ENCODE measurements at regions not wholly inside any gene's neighbourhood (a gene's known extent, or its start where the extent isn't known, plus 50 kb on each side); places are given as distances from the start of the nearest gene placed in this dataset.

GRCh38 chr17:22273308-22273707, 581.0 kb downstream of the KCNJ18 start:
- no peaks in the 10 kb centered on the region for H3K9me2 ChIP-seq (ENCODE audit: insufficient read depth)
- no peak overlapping the region for H3K4me2 ChIP-seq
- H3K9me3 ChIP-seq (ENCODE audit: insufficient read depth, low read depth) = no peaks in the 10 kb centered on the region
- CTCF ChIA-PET = no interaction called here
- H2AFZ ChIP-seq = no peak overlapping the region
- no TSS peak for BruUV-seq (replicated peaks)
- DNase-seq = no peak
- no peaks in the 10 kb centered on the region for H3K36me3 ChIP-seq (ENCODE audit: low read depth)
- POLR2A ChIA-PET (ENCODE audit: unreplicated experiment) = no interaction called here
- H4K20me1 ChIP-seq (ENCODE audit: insufficient read depth) = no peaks in the 10 kb centered on the region
- H3K4me3 ChIP-seq = no peak overlapping the region
- no peak for TF ChIP-seq CTCF (conservative IDR thresholded peaks at IDR 0.05)
- TF ChIP-seq EZH2 (IDR thresholded peaks at IDR 0.05; ENCODE audit: low read depth) = no peak
- H3K79me2 ChIP-seq (ENCODE audit: low read depth) = no peaks in the 10 kb centered on the region
- H3K27ac ChIP-seq = no peak overlapping the region
- H3F3A ChIP-seq (ENCODE audit: insufficient read depth, low read depth) = no peaks in the 10 kb centered on the region
- no peaks in the 10 kb centered on the region for H3K4me1 ChIP-seq (replicated peaks; ENCODE audit: insufficient read depth)
- intact Hi-C loops (cut with micrococcal nuclease; ENCODE audit: unreplicated experiment) = no loop called here
- H3K27me3 ChIP-seq (ENCODE audit: insufficient read depth, low read depth) = peaks cover 65% of the 10 kb centered on the region

- ChIA-PET POLR2A (ENCODE audit: unreplicated experiment) (no interaction called here), CTCF (no interaction called here)
- no TSS peak for BruUV-seq (replicated peaks)
These were observed 585.3 kb downstream of the KCNJ18 start for GRCh38 chr17:22277595-22277994.

GRCh38 chr17:22278302-22279275, 586.3 kb downstream of the KCNJ18 start:
- Histone ChIP-seq H3K27me3 (ENCODE audit: insufficient read depth, low read depth) (peaks cover 39% of the 10 kb centered on the region), H3K4me3 (no peak overlapping the region), H4K20me1 (ENCODE audit: insufficient read depth) (no peaks in the 10 kb centered on the region), H3K9me2 (ENCODE audit: insufficient read depth) (no peaks in the 10 kb centered on the region), H2AFZ (no peak overlapping the region), H3K79me2 (ENCODE audit: low read depth) (no peaks in the 10 kb centered on the region), H3K9me3 (ENCODE audit: insufficient read depth, low read depth) (no peaks in the 10 kb centered on the region), H3K4me1 (replicated peaks; ENCODE audit: insufficient read depth) (no peaks in the 10 kb centered on the region), H3K4me2 (no peak overlapping the region), H3K27ac (no peak overlapping the region), H3F3A (ENCODE audit: insufficient read depth, low read depth) (no peaks in the 10 kb centered on the region), H3K36me3 (ENCODE audit: low read depth) (no peaks in the 10 kb centered on the region)
- intact Hi-C loops (cut with micrococcal nuclease; ENCODE audit: unreplicated experiment) = no loop called here
- no TSS peak for BruUV-seq (replicated peaks)
- no peak for DNase-seq
- ChIA-PET POLR2A (ENCODE audit: unreplicated experiment) (no interaction called here), CTCF (no interaction called here)
- TF ChIP-seq EZH2 (IDR thresholded peaks at IDR 0.05; ENCODE audit: low read depth) (no peak), CTCF (conservative IDR thresholded peaks at IDR 0.05) (no peak)

More at GRCh38 chr17:22277595-22277994, 585.3 kb downstream of the KCNJ18 start:
- Histone ChIP-seq H3K4me1 (replicated peaks; ENCODE audit: insufficient read depth) (no peaks in the 10 kb centered on the region), H3K4me2 (no peak overlapping the region), H3K36me3 (ENCODE audit: low read depth) (no peaks in the 10 kb centered on the region), H4K20me1 (ENCODE audit: insufficient read depth) (no peaks in the 10 kb centered on the region), H3F3A (ENCODE audit: insufficient read depth, low read depth) (no peaks in the 10 kb centered on the region), H3K27me3 (ENCODE audit: insufficient read depth, low read depth) (peaks cover 49% of the 10 kb centered on the region), H3K79me2 (ENCODE audit: low read depth) (no peaks in the 10 kb centered on the region), H3K9me3 (ENCODE audit: insufficient read depth, low read depth) (no peaks in the 10 kb centered on the region), H3K4me3 (no peak overlapping the region), H3K9me2 (ENCODE audit: insufficient read depth) (no peaks in the 10 kb centered on the region), H3K27ac (no peak overlapping the region), H2AFZ (no peak overlapping the region)
- intact Hi-C loops (cut with micrococcal nuclease; ENCODE audit: unreplicated experiment) = no loop called here
- DNase-seq = no peak
- no peak for TF ChIP-seq CTCF (conservative IDR thresholded peaks at IDR 0.05)
- no peak for TF ChIP-seq EZH2 (IDR thresholded peaks at IDR 0.05; ENCODE audit: low read depth)
